ENCODE measurements at regions not wholly inside any gene's neighbourhood (a gene's known extent, or its start where the extent isn't known, plus 50 kb on each side); places are given as distances from the start of the nearest gene placed in this dataset.

- TF ChIP-seq CTCF (IDR thresholded peaks at IDR 0.05; ENCODE audit: low read depth, low read length, poor library complexity, severe bottlenecking) (no peak), EZH2phosphoT487 (IDR thresholded peaks at IDR 0.05; ENCODE audit: borderline replicate concordance, low read length) (no peak)
Measured at GRCh38 chrX:134173541-134174272, 63.3 kb upstream of the CCDC160 start.

Data from DOHH2 (cell line).